ENCODE measurements at regions not wholly inside any gene's neighbourhood (a gene's known extent, or its start where the extent isn't known, plus 50 kb on each side); places are given as distances from the start of the nearest gene placed in this dataset.

- no peaks in the 10 kb centered on the region for H3K9me2 ChIP-seq (replicated peaks; ENCODE audit: low read length)
- no peak overlapping the region for H3K4me2 ChIP-seq (ENCODE audit: low read length)
- no peaks in the 10 kb centered on the region for H3K36me3 ChIP-seq (ENCODE audit: low read depth, low read length)
- H2AFZ ChIP-seq (ENCODE audit: low read length): no peak overlapping the region
- H3K9ac ChIP-seq (ENCODE audit: low read length): no peak overlapping the region
- ChIA-PET POLR2A (ENCODE audit: unreplicated experiment) (no interaction called here), CTCF (no interaction called here)
- no peaks in the 10 kb centered on the region for H3F3A ChIP-seq (ENCODE audit: low read length, unreplicated experiment)
- H3K27ac ChIP-seq (ENCODE audit: low read length): peak overlapping the region; percentile 57
- H3K79me2 ChIP-seq (ENCODE audit: low read length): no peaks in the 10 kb centered on the region
- H4K20me1 ChIP-seq (ENCODE audit: low read length): no peaks in the 10 kb centered on the region
- ATAC-seq: peak; percentile 25; the same call in 1 of the 2 replicates
- H3K4me3 ChIP-seq (ENCODE audit: low read length): no peak overlapping the region
- intact Hi-C loops (cut with micrococcal nuclease): no loop called here
- DNase-seq: no peak
- H3K27me3 ChIP-seq (ENCODE audit: low read length): no peaks in the 10 kb centered on the region
- H3K9me3 ChIP-seq (ENCODE audit: low read length): no peaks in the 10 kb centered on the region
- TF ChIP-seq EZH2 (IDR thresholded peaks at IDR 0.05; ENCODE audit: low read length, unreplicated experiment): no peak
- TF ChIP-seq EZH2phosphoT487 (IDR thresholded peaks at IDR 0.05; ENCODE audit: borderline replicate concordance, low read length): no peak
- TF ChIP-seq CTCF (conservative IDR thresholded peaks at IDR 0.05; ENCODE audit: low read depth, low read length): no peak
- BruUV-seq (replicated peaks): no TSS peak
- 0 out of 2 replicates have a peak, but pooled peaks cover 9% of the 10 kb centered on the region for H3K4me1 ChIP-seq (ENCODE audit: insufficient read depth, low read length)
Measured at GRCh38 chr5:52710310-52710971, 77.3 kb upstream of the ITGA1 start.

GRCh38 chr5:52710972-52711596 lies 76.6 kb upstream of the ITGA1 start:
- ChIA-PET CTCF (no interaction called here), POLR2A (ENCODE audit: unreplicated experiment) (no interaction called here)
- no peak overlapping the region for H3K27ac ChIP-seq (ENCODE audit: low read length)
- no peaks in the 10 kb centered on the region for H3F3A ChIP-seq (ENCODE audit: low read length, unreplicated experiment)
- TF ChIP-seq CTCF (conservative IDR thresholded peaks at IDR 0.05; ENCODE audit: low read depth, low read length): no peak
- no peak for TF ChIP-seq EZH2phosphoT487 (IDR thresholded peaks at IDR 0.05; ENCODE audit: borderline replicate concordance, low read length)
- no peak for TF ChIP-seq EZH2 (IDR thresholded peaks at IDR 0.05; ENCODE audit: low read length, unreplicated experiment)
- H3K9me2 ChIP-seq (replicated peaks; ENCODE audit: low read length): no peaks in the 10 kb centered on the region
- no peaks in the 10 kb centered on the region for H3K27me3 ChIP-seq (ENCODE audit: low read length)
- H3K4me3 ChIP-seq (ENCODE audit: low read length): no peak overlapping the region
- H3K9me3 ChIP-seq (ENCODE audit: low read length): no peaks in the 10 kb centered on the region
- no peaks in the 10 kb centered on the region for H4K20me1 ChIP-seq (ENCODE audit: low read length)
- H3K4me1 ChIP-seq (ENCODE audit: insufficient read depth, low read length): 0 out of 2 replicates have a peak, but pooled peaks cover 9% of the 10 kb centered on the region
- BruUV-seq (replicated peaks): no TSS peak
- H3K9ac ChIP-seq (ENCODE audit: low read length): no peak overlapping the region
- intact Hi-C loops (cut with micrococcal nuclease): no loop called here
- ATAC-seq: no peak
- DNase-seq: no peak
- no peak overlapping the region for H2AFZ ChIP-seq (ENCODE audit: low read length)
- no peak overlapping the region for H3K4me2 ChIP-seq (ENCODE audit: low read length)
- no peaks in the 10 kb centered on the region for H3K79me2 ChIP-seq (ENCODE audit: low read length)
- H3K36me3 ChIP-seq (ENCODE audit: low read depth, low read length): no peaks in the 10 kb centered on the region

GRCh38 chr5:52712354-52712753 lies 75.4 kb upstream of the ITGA1 start:
- Histone ChIP-seq H3K36me3 (ENCODE audit: low read depth, low read length) (no peaks in the 10 kb centered on the region), H3K9me3 (ENCODE audit: low read length) (no peaks in the 10 kb centered on the region), H3K4me2 (ENCODE audit: low read length) (no peak overlapping the region), H3F3A (ENCODE audit: low read length, unreplicated experiment) (no peaks in the 10 kb centered on the region), H2AFZ (ENCODE audit: low read length) (no peak overlapping the region), H3K4me3 (ENCODE audit: low read length) (no peak overlapping the region), H3K4me1 (ENCODE audit: insufficient read depth, low read length) (0 out of 2 replicates have a peak, but pooled peaks cover 9% of the 10 kb centered on the region), H3K79me2 (ENCODE audit: low read length) (no peaks in the 10 kb centered on the region), H3K27ac (ENCODE audit: low read length) (no peak overlapping the region), H3K9me2 (replicated peaks; ENCODE audit: low read length) (no peaks in the 10 kb centered on the region), H3K9ac (ENCODE audit: low read length) (no peak overlapping the region), H4K20me1 (ENCODE audit: low read length) (no peaks in the 10 kb centered on the region), H3K27me3 (ENCODE audit: low read length) (no peaks in the 10 kb centered on the region)
- DNase-seq (no peak), ATAC-seq (no peak)
- ChIA-PET CTCF (no interaction called here), POLR2A (ENCODE audit: unreplicated experiment) (no interaction called here)
- TF ChIP-seq EZH2 (IDR thresholded peaks at IDR 0.05; ENCODE audit: low read length, unreplicated experiment) (no peak), EZH2phosphoT487 (IDR thresholded peaks at IDR 0.05; ENCODE audit: borderline replicate concordance, low read length) (no peak), CTCF (conservative IDR thresholded peaks at IDR 0.05; ENCODE audit: low read depth, low read length) (no peak)
- intact Hi-C loops (cut with micrococcal nuclease): no loop called here
- no TSS peak for BruUV-seq (replicated peaks)

Data from PC-3 (cell line).